Erythroblast (primary cell): ENCODE measurements at regions not wholly inside any gene's neighbourhood (a gene's known extent, or its start where the extent isn't known, plus 50 kb on each side); places are given as distances from the start of the nearest gene placed in this dataset.
"Not testable (repeated sequence)": the region's sequence is repeated elsewhere in the genome, so short reads cannot be mapped to it uniquely, and the experiment has no call there.

Experiments used
- DNase-seq, 2 experiments: peaks; one replicate each; lab custom pipeline; 2025; lab: John Stamatoyannopoulos, UW
- GATA1 ChIP-seq: IDR thresholded peaks from 2 replicates; pipeline ENCODE4 v1.6.1; 2011; ENCODE audit warnings: low read depth, mild to moderate bottlenecking, control low read depth, low read length, moderate library complexity
- POLR2A ChIP-seq: IDR thresholded peaks from 2 replicates; pipeline ENCODE4 v1.6.1; 2011; ENCODE audit warnings: mild to moderate bottlenecking, low read length

DNA sequence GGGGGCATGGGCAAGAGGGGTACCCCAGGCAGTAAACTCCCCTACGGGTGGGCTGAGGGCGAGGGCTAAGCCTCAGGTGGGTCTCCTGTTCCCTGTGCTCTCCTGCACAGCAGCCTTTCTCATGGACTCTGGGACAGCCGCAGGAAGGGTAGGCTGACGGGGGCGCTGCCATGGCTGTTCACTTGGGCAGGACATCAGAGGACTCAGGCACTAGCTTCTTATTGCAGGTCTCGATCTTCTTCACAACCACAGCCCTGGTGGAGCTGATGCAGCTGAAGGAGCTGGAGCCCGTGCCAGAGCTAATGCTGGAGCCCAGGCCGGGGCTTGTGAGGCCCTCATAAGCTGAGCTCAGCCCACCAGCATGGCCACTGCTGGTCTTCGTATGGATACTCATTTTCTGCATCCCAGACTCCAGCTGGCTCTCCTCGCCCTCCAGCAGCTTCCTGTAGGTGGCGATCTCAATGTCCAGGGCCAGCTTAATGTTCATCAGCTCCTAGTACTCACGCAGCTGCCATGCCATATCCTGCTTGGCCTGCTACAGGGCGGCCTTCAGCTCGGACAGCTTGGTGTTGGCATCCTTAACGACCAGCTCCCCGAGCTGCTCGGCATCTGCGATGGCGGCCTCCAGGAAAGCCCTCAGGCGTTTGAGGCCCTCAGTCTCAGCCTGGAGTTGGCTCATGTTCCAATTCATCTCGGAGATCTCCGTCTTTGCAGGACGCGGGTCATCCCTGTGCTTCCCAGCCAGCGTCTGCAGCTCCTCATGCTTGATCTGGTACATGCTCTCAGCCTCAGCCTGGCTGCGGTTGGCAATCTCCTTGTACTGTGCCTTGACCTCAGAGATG, 359.8 kb upstream of the SETBP1 start:
- no peak for DNase-seq
- no peak for TF ChIP-seq POLR2A
- TF ChIP-seq GATA1: no peak

DNA sequence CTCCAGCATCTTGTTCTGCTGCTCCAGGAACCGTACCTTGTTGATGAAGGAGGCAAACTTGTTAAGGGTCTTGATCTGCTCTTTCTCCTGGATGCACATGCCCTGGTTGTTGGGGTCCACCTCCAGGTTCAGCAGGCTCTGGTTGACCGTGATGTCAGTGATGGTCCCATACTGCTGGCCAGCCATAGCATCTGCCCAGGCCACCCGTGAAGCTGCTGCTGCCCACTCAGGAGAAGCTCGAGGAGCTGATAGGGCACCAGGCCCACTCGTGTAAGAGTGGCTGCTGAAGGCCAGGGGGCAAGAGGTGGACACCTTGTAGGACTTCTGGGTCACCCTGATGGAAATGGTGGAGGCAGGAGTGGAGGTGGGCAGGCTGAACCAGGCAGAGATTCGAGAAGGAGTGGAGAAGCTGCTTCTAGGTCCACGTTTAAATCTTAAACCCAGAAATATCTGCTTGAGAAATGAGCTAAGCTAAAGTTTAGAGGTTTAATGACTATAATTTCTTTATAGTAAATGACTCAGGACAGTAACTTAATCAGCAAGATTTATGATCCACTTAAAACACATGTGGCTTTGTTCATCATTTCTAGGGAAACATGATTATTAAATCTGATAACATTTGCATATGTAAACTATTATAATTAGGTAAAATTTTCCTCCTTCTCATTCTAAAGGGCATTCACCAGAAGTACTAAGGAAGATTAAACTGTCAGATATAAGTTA, 358.7 kb upstream of the SETBP1 start:
- no peak for DNase-seq
- no peak for TF ChIP-seq GATA1
- no peak for TF ChIP-seq POLR2A

DNA sequence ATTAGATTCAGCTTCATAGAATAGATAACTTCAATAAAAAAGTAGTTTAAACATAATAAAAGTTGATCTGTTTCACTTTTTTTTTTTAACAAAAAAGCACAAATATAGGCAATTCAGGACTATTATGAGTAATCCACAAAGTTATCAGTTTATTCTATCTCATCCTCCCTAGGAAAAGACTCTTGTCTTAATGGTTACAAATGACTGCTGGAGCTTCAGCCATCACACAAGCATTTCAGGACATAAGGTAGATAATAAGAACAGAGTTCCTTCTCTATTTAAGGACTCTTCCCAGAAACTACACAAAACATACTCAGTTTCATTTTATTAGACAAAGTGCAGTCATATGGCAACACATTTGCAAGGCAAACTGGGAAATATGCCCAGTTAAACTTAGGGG, 357.6 kb upstream of the SETBP1 start:
- no peak for TF ChIP-seq POLR2A
- TF ChIP-seq GATA1: no peak
- no peak for DNase-seq

DNA sequence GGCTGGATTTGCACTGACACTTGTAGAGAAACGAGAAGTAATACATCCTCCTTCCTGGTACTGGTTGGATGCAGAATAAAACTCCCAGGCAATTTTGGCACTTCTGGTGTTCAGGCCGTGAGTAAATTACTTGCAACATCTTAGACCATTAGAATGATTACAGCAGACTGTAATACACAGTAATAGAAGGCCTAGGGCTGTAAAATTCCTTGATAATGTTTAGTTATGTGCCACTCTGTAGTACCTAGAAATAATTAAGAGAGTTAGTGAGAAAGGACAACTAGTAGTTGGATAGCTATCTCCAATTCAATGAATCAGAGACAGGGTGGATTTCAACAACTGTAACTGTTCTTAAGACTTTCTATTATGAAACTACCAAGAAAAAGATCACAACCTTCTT, 356.3 kb upstream of the SETBP1 start:
- no peak for TF ChIP-seq POLR2A
- TF ChIP-seq GATA1: no peak
- no peak for DNase-seq

DNA sequence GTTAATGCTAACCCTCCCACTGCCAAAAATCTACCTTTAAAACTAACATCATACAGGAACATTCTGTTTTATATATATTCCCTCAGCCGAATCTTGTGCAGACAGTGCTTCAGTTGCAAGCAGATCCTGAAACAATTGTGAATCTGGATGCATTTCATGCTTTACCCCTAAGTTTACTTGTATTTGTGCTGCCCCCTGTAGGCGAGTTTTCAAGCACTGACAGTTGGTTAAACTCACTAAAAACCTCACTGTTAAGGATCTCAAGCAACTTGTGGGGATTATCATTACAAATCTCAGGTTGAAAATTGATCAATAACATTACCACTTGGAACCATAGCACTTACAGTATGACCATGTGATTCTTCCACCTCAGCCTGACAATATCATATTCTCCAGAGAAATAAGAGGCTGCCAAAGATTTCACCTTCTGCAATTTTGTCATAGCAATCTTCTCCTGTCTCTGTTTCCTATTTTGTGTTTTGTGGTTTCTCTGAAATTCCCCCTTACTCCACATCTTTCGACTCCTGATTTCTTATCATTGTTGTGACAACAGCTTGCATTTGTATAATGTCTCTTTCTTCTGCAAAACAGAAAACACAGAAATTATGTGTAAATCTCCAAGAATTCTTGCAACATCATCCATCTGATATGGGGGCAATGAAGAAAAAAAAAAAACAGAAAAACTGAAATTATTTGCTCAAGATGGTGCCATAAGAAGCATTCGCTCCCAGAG, 354.6 kb upstream of the SETBP1 start:
- TF ChIP-seq POLR2A (no peak), GATA1 (no peak)
- peak; percentile 46 to 66 for DNase-seq

DNA sequence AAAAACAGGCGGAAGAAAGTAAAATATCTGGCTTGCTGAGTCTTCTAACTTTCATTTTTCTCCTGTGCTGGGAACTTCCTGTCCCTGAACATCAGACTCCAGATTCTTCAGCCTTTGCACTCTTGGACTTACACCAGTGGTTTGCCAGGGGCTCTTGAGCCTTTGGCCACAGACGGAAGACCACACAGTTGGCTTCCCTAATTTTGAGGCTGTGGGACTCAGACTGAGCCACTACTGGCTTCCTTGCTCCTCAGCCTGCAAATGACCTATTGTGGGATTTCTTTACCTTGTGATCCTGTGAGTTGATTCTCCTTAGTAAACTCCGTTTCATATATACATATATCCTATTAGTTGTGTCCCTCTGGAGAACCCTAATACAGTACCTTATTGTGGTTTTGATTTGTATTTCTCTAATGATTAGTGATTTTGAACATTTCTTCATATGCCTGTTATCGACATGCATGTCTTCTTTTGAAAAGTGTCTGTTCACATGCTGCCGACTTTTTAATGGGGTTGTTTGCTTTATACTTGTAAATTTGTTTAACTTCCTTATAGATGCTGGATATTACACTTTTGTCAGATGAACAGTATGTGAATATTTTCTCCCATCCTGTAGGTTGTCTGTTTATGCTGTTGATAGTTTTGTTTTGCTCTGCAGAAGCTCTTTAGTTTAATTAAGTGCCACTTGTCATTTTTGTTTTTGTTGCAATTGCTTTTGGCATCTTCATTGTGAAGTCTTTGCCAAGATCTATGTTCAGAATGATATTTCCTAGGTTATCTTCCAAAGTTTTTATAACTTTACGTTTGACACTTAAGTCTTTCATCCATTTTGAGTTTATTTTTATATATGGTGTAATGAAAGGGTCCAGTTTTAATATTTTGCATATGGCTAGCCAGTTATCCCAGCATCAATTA, 348.8 kb upstream of the SETBP1 start:
- TF ChIP-seq POLR2A: no peak
- no peak for TF ChIP-seq GATA1
- no peak for DNase-seq

- no peak for TF ChIP-seq GATA1
- no peak for TF ChIP-seq POLR2A
- no peak for DNase-seq
Observed at GRCh38 chr18:44341759-44342158, 338.9 kb upstream of the SETBP1 start.

- DNase-seq: no peak
- TF ChIP-seq GATA1 (no peak), POLR2A (no peak)
Observed at GRCh38 chr18:44342162-44342561, 338.5 kb upstream of the SETBP1 start.

DNA sequence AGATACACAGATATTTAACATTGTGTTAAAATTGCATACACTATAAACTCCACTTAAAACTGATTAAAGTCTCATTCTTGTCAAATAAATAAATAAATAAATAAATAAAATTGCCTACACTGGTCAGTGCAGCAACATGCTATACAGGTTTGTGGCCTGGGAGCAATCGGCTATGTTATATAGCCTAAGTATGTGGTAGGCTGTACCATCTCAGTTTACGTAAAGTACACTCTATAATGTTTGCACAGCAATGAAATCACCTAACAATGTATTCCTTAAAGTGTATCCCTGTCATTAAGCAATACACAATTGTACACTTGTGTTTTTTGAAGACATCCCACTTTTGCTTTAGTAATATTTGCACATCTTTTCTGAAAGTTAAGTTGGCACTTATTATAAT, 337.7 kb upstream of the SETBP1 start:
- TF ChIP-seq GATA1 (no peak), POLR2A (no peak)
- DNase-seq: no peak

DNA sequence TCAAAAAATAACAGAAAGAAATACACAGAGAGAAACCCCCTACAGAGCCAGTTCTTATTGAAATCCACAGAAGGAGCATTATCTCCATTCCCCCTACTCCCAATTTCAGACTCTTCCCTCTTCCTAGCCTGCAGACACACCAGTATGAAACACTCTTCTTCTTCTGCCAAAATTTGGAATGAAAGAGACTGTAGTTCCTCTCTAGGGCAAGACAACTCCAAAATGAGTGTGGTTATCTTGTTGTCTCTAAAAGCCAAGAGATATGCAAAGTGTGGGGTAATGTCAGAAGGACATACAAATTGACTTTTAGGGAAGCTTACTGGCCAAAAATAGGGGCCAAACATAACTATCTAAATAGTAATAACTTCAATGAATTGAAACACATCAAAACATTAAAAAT, 337.1 kb upstream of the SETBP1 start:
- TF ChIP-seq GATA1: no peak
- no peak for TF ChIP-seq POLR2A
- no peak for DNase-seq

DNA sequence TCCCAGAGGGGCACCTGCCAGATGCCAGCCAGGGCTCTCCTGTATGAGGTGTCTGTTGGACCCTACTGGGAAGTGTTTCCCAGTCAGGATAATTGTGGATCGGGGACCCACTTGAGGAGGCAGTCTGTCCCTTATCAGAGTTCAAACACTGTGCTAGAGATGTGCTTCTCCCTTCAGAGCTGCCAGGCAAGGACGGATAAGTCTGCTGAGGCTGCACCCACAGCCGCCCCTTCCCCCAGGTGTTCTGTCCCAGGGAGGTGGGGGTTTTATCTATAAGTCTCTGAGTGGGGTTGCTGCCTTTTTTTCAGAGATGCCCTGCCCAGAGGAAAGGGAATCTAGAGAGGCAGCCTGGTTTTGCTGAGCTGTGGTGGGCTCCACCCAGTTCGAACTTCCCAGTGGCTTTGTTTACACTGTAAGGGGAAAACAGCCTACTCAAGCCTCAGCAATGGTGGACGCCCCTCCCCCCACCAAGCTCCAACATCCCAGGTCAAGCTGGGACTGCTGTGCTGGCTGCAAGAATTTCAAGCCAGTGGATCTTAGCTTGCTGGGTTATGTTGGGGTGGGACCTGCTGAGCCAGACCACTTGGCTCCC, 324.0 kb upstream of the SETBP1 start:
- TF ChIP-seq POLR2A (no peak), GATA1 (no peak)
- DNase-seq: no peak

DNA sequence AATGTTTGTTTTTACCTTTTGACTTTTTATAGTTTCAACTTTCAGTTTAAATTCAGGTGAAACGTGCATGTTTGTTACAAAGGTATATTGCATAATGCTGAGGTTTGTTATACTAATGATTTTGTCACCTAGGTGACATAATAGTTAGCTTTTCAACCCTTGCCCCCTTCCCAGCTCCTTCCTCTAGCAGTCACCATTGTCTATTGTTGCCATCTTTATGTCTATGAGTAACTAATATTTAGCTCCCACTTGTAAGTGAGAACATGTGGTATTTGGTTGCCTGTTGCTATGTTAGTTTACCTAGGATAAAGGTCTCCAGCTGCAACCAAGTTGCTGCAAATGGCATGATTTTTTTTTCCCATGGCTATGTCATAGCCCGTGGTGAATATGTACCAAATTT, 322.3 kb upstream of the SETBP1 start:
- no peak for DNase-seq

DNA sequence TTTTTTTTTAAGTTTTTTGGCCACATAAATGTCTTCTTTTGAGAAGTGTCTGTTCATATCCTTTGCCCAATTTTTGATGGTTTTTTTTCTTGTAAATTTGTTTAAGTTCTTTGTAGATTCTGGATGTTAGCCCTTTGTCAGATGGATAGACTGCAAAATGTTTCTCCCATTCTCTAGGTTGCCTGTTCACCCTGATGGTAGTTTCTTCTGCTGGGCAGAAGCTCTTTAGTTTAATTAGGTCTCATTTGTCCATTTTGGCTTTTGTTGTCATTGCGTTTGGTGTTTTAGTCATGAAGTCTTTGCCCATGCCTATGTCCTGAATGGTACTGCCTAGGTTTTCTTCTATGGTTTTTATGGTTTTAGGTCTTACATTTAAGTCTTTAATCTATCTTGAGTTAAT, 320.9 kb upstream of the SETBP1 start:
- not testable (repeated sequence) for DNase-seq

More for the DNA sequence above, 322.3 kb upstream of the SETBP1 start:
- TF ChIP-seq POLR2A: no peak
- TF ChIP-seq GATA1: no peak

DNA sequence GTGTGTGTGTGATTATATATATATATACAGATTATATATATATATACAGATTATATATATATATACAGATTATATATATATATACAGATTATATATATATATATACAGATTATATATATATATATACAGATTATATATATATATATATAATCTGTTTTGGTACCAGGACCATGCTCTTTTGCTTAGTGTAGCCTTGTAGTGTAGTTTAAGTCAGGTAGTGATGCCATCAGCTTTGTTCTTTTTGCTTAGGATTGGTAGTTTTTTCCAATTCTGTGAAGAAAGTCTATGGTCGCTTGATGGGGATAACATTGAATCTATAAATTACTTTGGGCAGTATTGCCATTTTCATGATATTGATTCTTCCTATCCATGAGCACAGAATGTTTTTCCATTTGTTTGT, 318.5 kb upstream of the SETBP1 start:
- DNase-seq: not testable (repeated sequence)
